ENCODE measurements at regions not wholly inside any gene's neighbourhood (a gene's known extent, or its start where the extent isn't known, plus 50 kb on each side); places are given as distances from the start of the nearest gene placed in this dataset.

DNA sequence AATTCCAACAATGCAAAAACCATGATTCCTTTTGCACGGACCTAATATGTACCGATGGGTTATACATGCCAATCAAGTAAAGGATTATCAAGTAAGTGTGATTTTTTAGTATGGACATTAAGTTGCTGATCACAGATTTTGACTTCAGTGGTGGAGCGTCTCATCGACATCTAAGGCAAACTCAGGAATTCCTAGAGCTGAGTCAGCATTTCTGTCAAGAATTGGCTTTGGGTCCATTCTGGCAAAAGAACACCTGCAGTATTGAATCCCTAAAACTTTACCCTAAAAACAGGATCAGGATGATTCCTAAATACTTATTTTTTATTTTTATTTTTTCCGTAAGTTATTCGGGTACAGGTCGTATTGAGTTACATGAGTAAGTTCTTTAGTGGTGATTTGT is 83.6 kb downstream of the HPGD start:
- H3K9me3 Mint-ChIP-seq: peaks cover 0 to 2% (median 0%) of the 10 kb centered on the region in 5 donors
- no peak overlapping the region for H3K27ac Mint-ChIP-seq
- H3K4me3 Mint-ChIP-seq: no peak overlapping the region
- Histone ChIP-seq H3K4me1 (ENCODE audit: insufficient read depth, low read length) (no peaks in the 10 kb centered on the region), H3K27me3 (ENCODE audit: insufficient read depth, low read length, poor library complexity, severe bottlenecking) (no peaks in the 10 kb centered on the region), H3K36me3 (ENCODE audit: insufficient read depth, low read length) (no peaks in the 10 kb centered on the region), H3K9me3 (ENCODE audit: low read length) (no peaks in the 10 kb centered on the region), H3K4me3 (ENCODE audit: low read length) (no peak overlapping the region), H3K27ac (ENCODE audit: low read depth, low read length) (no peak overlapping the region)
- H3K4me1 Mint-ChIP-seq: no peaks in the 10 kb centered on the region
- ChIA-PET POLR2A (no interaction called here), CTCF (no interaction called here)
- H3K27me3 Mint-ChIP-seq: peaks cover 0 to 2% of the 10 kb centered on the region in 2 donors
- H3K36me3 Mint-ChIP-seq: no peaks in the 10 kb centered on the region
- no peak for DNase-seq

DNA sequence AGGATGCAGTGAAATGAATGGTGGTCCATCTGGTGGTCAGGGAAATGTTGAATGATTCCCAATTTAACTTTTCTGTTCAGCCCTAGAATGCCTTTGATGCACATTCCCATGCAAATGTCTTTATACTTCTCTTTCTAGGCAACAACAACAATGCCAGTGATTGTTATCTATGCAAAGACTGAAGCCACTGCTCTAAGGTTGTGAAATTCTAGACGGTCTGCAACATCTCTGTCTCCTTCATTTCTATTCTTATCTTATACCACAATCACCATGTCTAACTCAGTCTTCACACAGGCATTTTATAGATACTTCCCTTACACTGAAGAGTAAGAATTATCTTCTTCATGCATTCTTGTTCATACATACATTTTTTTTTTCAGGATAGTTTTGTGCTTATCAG is 84.5 kb downstream of the HPGD start:
- no peak for DNase-seq
- Histone ChIP-seq H3K4me1 (ENCODE audit: insufficient read depth, low read length) (no peaks in the 10 kb centered on the region), H3K27me3 (ENCODE audit: insufficient read depth, low read length, poor library complexity, severe bottlenecking) (no peaks in the 10 kb centered on the region), H3K9me3 (ENCODE audit: low read length) (no peaks in the 10 kb centered on the region), H3K36me3 (ENCODE audit: insufficient read depth, low read length) (no peaks in the 10 kb centered on the region), H3K4me3 (ENCODE audit: low read length) (no peak overlapping the region), H3K27ac (ENCODE audit: low read depth, low read length) (no peak overlapping the region)
- Mint-ChIP-seq H3K27me3 (peaks cover 0 to 2% of the 10 kb centered on the region in 2 donors), H3K9me3 (no peaks in the 10 kb centered on the region), H3K36me3 (no peaks in the 10 kb centered on the region), H3K4me1 (no peaks in the 10 kb centered on the region), H3K4me3 (no peak overlapping the region), H3K27ac (no peak overlapping the region)
- POLR2A ChIA-PET: no interaction called here
- CTCF ChIA-PET: no interaction called here

DNA sequence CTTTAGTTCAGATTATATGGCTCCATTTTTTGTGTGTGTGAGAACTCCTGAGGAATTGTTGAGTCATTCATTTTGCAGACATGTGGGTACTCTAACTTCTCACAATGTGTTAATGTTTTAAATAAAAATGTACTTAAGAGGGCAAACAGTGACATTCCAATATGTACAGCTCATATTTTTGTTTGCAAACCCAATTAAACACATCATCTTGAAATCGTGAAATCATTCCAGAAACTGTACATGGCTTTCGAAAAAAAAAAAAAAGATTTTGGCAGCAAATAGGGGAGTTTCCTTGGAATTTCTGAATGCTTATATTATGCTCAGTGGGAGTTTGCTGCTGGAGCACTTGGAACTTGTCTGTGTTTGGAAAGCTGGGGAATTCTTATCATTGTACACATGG is 85.0 kb downstream of the HPGD start:
- Mint-ChIP-seq H3K27me3 (peaks cover 0 to 2% of the 10 kb centered on the region in 2 donors), H3K36me3 (no peaks in the 10 kb centered on the region), H3K9me3 (no peaks in the 10 kb centered on the region), H3K27ac (no peak overlapping the region), H3K4me1 (no peaks in the 10 kb centered on the region), H3K4me3 (no peak overlapping the region)
- Histone ChIP-seq H3K27ac (ENCODE audit: low read depth, low read length) (no peak overlapping the region), H3K9me3 (ENCODE audit: low read length) (no peaks in the 10 kb centered on the region), H3K4me3 (ENCODE audit: low read length) (no peak overlapping the region), H3K4me1 (ENCODE audit: insufficient read depth, low read length) (no peaks in the 10 kb centered on the region), H3K27me3 (ENCODE audit: insufficient read depth, low read length, poor library complexity, severe bottlenecking) (no peaks in the 10 kb centered on the region), H3K36me3 (ENCODE audit: insufficient read depth, low read length) (no peaks in the 10 kb centered on the region)
- no peak for DNase-seq
- ChIA-PET CTCF (no interaction called here), POLR2A (no interaction called here)

DNA sequence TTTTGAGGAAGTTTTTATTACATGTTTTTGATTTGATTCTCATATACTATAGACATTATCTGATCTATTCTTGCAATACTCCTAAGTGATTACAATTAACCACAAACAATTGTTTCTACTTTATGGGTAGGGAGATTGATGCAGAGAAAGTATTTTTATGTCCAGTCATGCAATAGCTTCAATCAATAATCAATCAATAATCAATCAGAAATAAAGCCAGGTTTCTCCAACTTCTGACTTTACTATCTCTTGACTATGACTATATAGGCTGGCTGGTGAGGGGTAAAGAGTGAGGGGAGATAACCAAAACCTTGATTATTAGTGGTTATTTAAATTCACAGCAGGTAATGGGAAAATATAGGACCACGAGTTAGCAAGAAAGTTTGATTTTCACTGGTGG is 85.9 kb downstream of the HPGD start:
- Histone ChIP-seq H3K4me3 (ENCODE audit: low read length) (no peak overlapping the region), H3K27me3 (ENCODE audit: insufficient read depth, low read length, poor library complexity, severe bottlenecking) (no peaks in the 10 kb centered on the region), H3K27ac (ENCODE audit: low read depth, low read length) (no peak overlapping the region), H3K4me1 (ENCODE audit: insufficient read depth, low read length) (no peaks in the 10 kb centered on the region), H3K36me3 (ENCODE audit: insufficient read depth, low read length) (no peaks in the 10 kb centered on the region), H3K9me3 (ENCODE audit: low read length) (no peaks in the 10 kb centered on the region)
- DNase-seq: no peak
- ChIA-PET POLR2A (no interaction called here), CTCF (no interaction called here)
- Mint-ChIP-seq H3K27ac (no peak overlapping the region), H3K4me3 (no peak overlapping the region), H3K36me3 (no peaks in the 10 kb centered on the region), H3K4me1 (no peaks in the 10 kb centered on the region), H3K9me3 (no peaks in the 10 kb centered on the region), H3K27me3 (peaks cover 0 to 2% of the 10 kb centered on the region in 2 donors)

DNA sequence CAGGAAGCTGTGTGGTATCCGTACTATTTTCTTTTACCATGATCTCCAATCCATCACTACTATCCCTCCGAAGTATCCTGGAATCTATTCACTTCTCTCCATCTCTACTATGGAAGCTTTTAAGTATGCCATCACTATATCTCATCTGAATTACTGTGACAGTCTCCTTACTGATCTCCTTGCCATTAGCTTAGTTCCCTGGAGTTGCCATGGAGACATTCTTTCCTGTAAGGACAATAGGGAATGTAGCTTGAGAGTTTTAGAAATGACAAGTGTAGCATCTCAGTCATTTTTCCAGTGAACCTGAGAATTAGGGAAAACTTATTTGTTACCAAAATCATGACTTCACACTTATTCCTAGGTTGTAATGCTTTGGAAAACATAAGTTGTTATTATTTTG is 86.3 kb downstream of the HPGD start:
- H3K9me3 Mint-ChIP-seq: no peaks in the 10 kb centered on the region
- DNase-seq: no peak
- Histone ChIP-seq H3K27ac (ENCODE audit: low read depth, low read length) (no peak overlapping the region), H3K36me3 (ENCODE audit: insufficient read depth, low read length) (no peaks in the 10 kb centered on the region), H3K9me3 (ENCODE audit: low read length) (no peaks in the 10 kb centered on the region), H3K4me3 (ENCODE audit: low read length) (no peak overlapping the region), H3K27me3 (ENCODE audit: insufficient read depth, low read length, poor library complexity, severe bottlenecking) (no peaks in the 10 kb centered on the region), H3K4me1 (ENCODE audit: insufficient read depth, low read length) (no peaks in the 10 kb centered on the region)
- no peaks in the 10 kb centered on the region for H3K4me1 Mint-ChIP-seq
- POLR2A ChIA-PET: no interaction called here
- H3K27ac Mint-ChIP-seq: no peak overlapping the region
- no peaks in the 10 kb centered on the region for H3K36me3 Mint-ChIP-seq
- CTCF ChIA-PET: no interaction called here
- no peak overlapping the region for H3K4me3 Mint-ChIP-seq
- H3K27me3 Mint-ChIP-seq: peaks cover 0 to 1% of the 10 kb centered on the region in 2 donors

DNA sequence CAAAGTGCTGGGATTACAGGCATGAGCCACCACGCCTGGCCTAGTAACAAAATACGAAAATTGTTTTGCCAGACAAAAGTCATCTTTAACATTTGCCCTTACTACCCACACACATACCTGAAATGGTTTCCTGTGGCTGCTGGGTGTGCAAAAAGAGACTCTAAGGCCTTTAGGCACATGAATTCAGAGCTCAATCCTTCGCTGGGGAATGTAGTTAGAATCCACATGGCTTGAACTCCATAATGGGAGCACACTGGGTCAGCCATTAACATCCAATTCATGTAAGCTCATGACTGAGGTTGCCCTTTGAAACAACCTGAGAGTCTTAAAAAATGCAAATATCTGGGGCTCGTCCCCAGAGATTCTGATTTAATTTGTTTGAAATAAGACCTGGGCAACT is 87.8 kb downstream of the HPGD start:
- H3K4me3 ChIP-seq (ENCODE audit: low read length): no peak overlapping the region
- H3K9me3 ChIP-seq (ENCODE audit: low read length): no peaks in the 10 kb centered on the region
- Mint-ChIP-seq H3K27me3 (peaks cover 0 to 1% of the 10 kb centered on the region in 2 donors), H3K4me1 (no peaks in the 10 kb centered on the region), H3K4me3 (no peak overlapping the region), H3K9me3 (no peaks in the 10 kb centered on the region), H3K27ac (no peak overlapping the region), H3K36me3 (no peaks in the 10 kb centered on the region)
- H3K27me3 ChIP-seq (ENCODE audit: insufficient read depth, low read length, poor library complexity, severe bottlenecking): no peaks in the 10 kb centered on the region
- no peaks in the 10 kb centered on the region for H3K36me3 ChIP-seq (ENCODE audit: insufficient read depth, low read length)
- H3K27ac ChIP-seq (ENCODE audit: low read depth, low read length): no peak overlapping the region
- H3K4me1 ChIP-seq (ENCODE audit: insufficient read depth, low read length): no peaks in the 10 kb centered on the region
- CTCF ChIA-PET: interaction anchor here (1.0 kb wide), 1 partner anchor 10 kb away, joined by 3 read pairs; no protein-coding TSS in a partner anchor
- no peak for DNase-seq
- POLR2A ChIA-PET: no interaction called here

DNA sequence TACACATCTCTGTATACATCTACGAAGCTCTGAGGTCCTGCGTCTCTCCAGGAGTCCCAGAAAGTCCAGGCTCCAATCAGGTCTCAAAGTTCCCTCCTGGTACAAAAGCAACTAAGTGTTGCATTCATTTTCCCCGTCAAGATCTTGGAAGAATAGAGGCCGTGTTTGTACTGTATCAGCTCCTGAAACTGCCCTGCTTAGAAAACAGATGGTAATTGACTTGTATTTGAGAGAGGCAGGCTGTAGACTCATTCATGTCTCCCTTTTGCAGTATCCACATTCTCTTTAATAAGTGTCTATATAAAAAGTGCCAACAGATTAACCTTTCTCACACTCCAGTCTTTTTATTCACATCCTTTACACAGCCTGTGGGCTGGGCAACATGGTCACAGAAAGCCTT is 91.7 kb downstream of the HPGD start:
- Mint-ChIP-seq H3K36me3 (no peaks in the 10 kb centered on the region), H3K27me3 (no peaks in the 10 kb centered on the region), H3K27ac (no peak overlapping the region), H3K9me3 (no peaks in the 10 kb centered on the region), H3K4me3 (no peak overlapping the region), H3K4me1 (no peaks in the 10 kb centered on the region)
- no peak overlapping the region for H3K4me3 ChIP-seq (ENCODE audit: low read length)
- H3K9me3 ChIP-seq (ENCODE audit: low read length): no peaks in the 10 kb centered on the region
- H3K4me1 ChIP-seq (ENCODE audit: insufficient read depth, low read length): no peaks in the 10 kb centered on the region
- no peak overlapping the region for H3K27ac ChIP-seq (ENCODE audit: low read depth, low read length)
- H3K36me3 ChIP-seq (ENCODE audit: insufficient read depth, low read length): no peaks in the 10 kb centered on the region
- ChIA-PET CTCF (no interaction called here), POLR2A (no interaction called here)
- no peak for DNase-seq
- H3K27me3 ChIP-seq (ENCODE audit: insufficient read depth, low read length, poor library complexity, severe bottlenecking): no peaks in the 10 kb centered on the region

DNA sequence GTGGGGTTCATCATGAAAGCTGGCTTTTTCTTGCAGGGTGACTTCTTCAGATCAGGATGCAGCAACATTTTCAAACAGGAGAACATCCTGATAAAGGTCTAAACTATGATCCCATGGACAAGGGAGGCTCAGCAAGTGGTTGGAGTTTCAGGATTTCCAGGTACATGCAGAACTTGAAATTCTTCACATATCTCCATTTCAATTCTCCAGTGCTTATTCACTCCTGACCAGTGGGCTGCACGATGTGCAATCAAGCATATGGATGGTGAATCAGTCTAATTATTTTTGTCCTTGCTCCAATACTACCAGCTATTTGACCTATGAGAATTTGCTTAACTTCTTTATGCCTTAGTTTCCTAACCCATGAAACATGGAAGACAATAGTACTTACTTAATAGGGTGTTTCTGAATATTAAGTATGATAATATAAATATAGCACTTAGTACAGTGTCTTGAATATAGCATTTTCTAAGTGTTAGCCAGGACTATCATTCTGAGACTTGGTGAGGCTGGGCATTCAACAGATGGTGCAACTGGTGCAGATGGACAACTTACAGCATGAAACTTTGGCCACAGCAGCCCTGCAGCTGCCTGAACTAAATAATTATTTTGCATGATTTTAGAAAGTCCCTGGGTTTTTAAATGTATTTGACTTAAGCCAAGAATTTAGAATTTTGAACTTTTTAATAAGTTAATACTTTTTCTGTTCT is 92.4 kb downstream of the HPGD start:
- H3K9me3 Mint-ChIP-seq: no peaks in the 10 kb centered on the region
- no peaks in the 10 kb centered on the region for H3K27me3 Mint-ChIP-seq
- no peaks in the 10 kb centered on the region for H3K36me3 ChIP-seq (ENCODE audit: insufficient read depth, low read length)
- H3K4me1 ChIP-seq (ENCODE audit: insufficient read depth, low read length): no peaks in the 10 kb centered on the region
- H3K36me3 Mint-ChIP-seq: no peaks in the 10 kb centered on the region
- no peaks in the 10 kb centered on the region for H3K9me3 ChIP-seq (ENCODE audit: low read length)
- no peak overlapping the region for H3K4me3 Mint-ChIP-seq
- POLR2A ChIA-PET: no interaction called here
- no peaks in the 10 kb centered on the region for H3K4me1 Mint-ChIP-seq
- H3K27me3 ChIP-seq (ENCODE audit: insufficient read depth, low read length, poor library complexity, severe bottlenecking): no peaks in the 10 kb centered on the region
- H3K27ac ChIP-seq (ENCODE audit: low read depth, low read length): no peak overlapping the region
- CTCF ChIA-PET: no interaction called here
- no peak overlapping the region for H3K4me3 ChIP-seq (ENCODE audit: low read length)
- H3K27ac Mint-ChIP-seq: no peak overlapping the region
- no peak for DNase-seq

Data from CD8-positive, alpha-beta memory T cell (primary cell).